ENCODE measurements at regions not wholly inside any gene's neighbourhood (a gene's known extent, or its start where the extent isn't known, plus 50 kb on each side); places are given as distances from the start of the nearest gene placed in this dataset.

DNA sequence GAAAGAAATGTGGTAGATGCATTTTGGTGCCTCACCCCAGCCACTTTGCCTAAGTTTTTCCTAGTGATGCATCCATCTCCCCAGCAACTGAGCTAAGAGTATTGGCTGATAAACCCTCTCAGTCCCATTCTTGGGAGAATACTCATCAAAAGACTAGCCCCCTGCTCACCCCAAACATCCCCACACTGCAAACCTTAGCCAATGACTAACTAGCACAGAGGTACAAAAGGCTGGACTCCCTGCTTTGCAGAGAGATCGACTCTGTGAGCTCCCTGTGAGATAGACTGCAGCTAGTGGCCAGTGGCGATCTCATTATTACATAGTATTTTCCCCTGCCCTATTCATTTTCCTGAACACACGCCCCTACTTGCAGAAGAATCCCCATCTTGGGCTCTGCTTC, 155.3 kb downstream of the HHIPL2 start:
- no peak for DNase-seq (ENCODE audit: low read depth, low spot score)
- Histone ChIP-seq H3K9me3 (ENCODE audit: insufficient read depth, low read length) (no peaks in the 10 kb centered on the region), H3K4me3 (ENCODE audit: insufficient read length, low read depth) (no peak overlapping the region), H3K4me1 (ENCODE audit: insufficient read depth, insufficient read length) (no peaks in the 10 kb centered on the region), H3K9ac (ENCODE audit: insufficient read length, low read depth) (no peak overlapping the region), H3K36me3 (ENCODE audit: insufficient read depth, insufficient read length, low read length) (no peaks in the 10 kb centered on the region), H3K27me3 (ENCODE audit: insufficient read depth, insufficient read length) (no peaks in the 10 kb centered on the region)
- TF ChIP-seq YY1 (IDR thresholded peaks at IDR 0.05; ENCODE audit: insufficient read depth, insufficient read length): no peak

- H3K27me3 ChIP-seq (ENCODE audit: insufficient read depth, insufficient read length): no peaks in the 10 kb centered on the region
- no peak overlapping the region for H3K9ac ChIP-seq (ENCODE audit: insufficient read length, low read depth)
- no peaks in the 10 kb centered on the region for H3K9me3 ChIP-seq (ENCODE audit: insufficient read depth, low read length)
- no peak for DNase-seq (ENCODE audit: low read depth, low spot score)
- TF ChIP-seq ZNF274 (IDR thresholded peaks at IDR 0.05; ENCODE audit: low read depth, low read length) (no peak), SUZ12 (IDR thresholded peaks at IDR 0.05; ENCODE audit: extremely low read depth, insufficient read depth, insufficient read length) (no peak), YY1 (IDR thresholded peaks at IDR 0.05; ENCODE audit: insufficient read depth, insufficient read length) (no peak)
- no peaks in the 10 kb centered on the region for H3K36me3 ChIP-seq (ENCODE audit: insufficient read depth, insufficient read length, low read length)
- no peaks in the 10 kb centered on the region for H3K4me1 ChIP-seq (ENCODE audit: insufficient read depth, insufficient read length)
- no peak overlapping the region for H3K4me3 ChIP-seq (ENCODE audit: insufficient read length, low read depth)
These were observed 157.7 kb downstream of the HHIPL2 start for GRCh38 chr1:222390181-222390580.

DNA sequence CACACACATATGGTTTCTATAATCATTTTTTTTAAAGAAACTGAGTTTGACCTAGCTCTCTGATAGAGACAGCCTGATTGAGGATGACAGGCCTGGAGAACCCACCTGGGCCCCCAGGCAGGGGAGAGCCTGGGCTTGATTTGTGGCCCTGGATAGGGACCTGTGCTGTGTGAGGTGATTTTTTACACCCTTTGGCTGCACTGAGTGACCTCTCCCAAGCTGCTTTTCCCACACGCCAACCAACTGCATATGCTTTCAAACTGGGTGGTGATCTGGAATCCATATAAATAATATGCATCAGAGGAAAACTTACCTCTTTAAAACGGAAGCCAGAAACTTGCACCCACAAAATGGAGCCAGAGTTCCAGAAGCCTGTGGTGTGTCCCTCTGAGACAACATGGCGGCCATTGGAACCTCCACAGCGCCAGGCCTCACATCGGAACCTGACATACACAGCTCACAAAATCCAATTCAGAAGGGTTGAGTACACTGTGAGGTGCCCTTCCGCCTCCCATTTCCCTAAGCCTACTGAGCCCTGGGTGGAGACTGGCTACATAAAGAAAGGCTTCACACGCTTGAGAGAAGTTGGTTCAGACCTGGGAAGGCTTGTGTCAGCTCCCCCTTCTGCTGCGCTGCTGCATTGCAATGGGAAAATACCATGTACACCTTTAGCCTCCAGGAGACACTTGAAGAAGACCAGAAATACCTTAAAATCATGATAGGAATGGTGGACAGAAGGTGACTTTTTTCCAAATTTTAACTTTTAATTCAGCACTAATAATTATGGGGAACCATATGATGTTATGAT, 160.7 kb downstream of the HHIPL2 start:
- TF ChIP-seq YY1 (IDR thresholded peaks at IDR 0.05; ENCODE audit: insufficient read depth, insufficient read length): no peak
- TF ChIP-seq SUZ12 (IDR thresholded peaks at IDR 0.05; ENCODE audit: extremely low read depth, insufficient read depth, insufficient read length): no peak
- no peak for TF ChIP-seq ZNF274 (IDR thresholded peaks at IDR 0.05; ENCODE audit: low read depth, low read length)
- peak; percentile 46 for DNase-seq (ENCODE audit: low read depth, low spot score)
- no peaks in the 10 kb centered on the region for H3K27me3 ChIP-seq (ENCODE audit: insufficient read depth, insufficient read length)
- no peaks in the 10 kb centered on the region for H3K36me3 ChIP-seq (ENCODE audit: insufficient read depth, insufficient read length, low read length)
- peaks cover 5% of the 10 kb centered on the region; the same call in 1 of the 2 replicates for H3K9me3 ChIP-seq (ENCODE audit: insufficient read depth, low read length)
- no peaks in the 10 kb centered on the region for H3K4me1 ChIP-seq (ENCODE audit: insufficient read depth, insufficient read length)
- H3K9ac ChIP-seq (ENCODE audit: insufficient read length, low read depth): no peak overlapping the region
- H3K4me3 ChIP-seq (ENCODE audit: insufficient read length, low read depth): no peak overlapping the region

DNA sequence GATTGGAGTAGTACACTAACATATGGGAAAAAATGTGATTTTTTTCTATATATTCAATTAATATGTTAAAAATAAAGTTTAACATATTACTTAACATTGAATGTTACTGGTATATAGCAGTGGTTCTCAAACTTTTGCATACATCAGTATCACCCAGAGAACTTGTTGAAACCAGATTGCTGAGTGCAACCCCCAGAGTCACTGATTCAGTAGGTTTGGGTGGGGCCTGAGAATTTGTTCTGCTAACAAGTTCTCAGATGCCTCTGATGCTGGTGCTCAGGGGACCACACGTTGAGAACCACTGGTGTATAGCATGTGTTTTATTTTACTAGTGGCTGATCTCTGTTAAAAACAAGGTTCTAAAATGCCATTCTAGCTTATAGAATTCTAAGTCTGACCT, 161.9 kb downstream of the HHIPL2 start:
- no peak for TF ChIP-seq YY1 (IDR thresholded peaks at IDR 0.05; ENCODE audit: insufficient read depth, insufficient read length)
- TF ChIP-seq SUZ12 (IDR thresholded peaks at IDR 0.05; ENCODE audit: extremely low read depth, insufficient read depth, insufficient read length): no peak
- TF ChIP-seq ZNF274 (IDR thresholded peaks at IDR 0.05; ENCODE audit: low read depth, low read length): no peak
- Histone ChIP-seq H3K9ac (ENCODE audit: insufficient read length, low read depth) (no peak overlapping the region), H3K36me3 (ENCODE audit: insufficient read depth, insufficient read length, low read length) (no peaks in the 10 kb centered on the region), H3K4me3 (ENCODE audit: insufficient read length, low read depth) (no peak overlapping the region), H3K9me3 (ENCODE audit: insufficient read depth, low read length) (peaks cover 5% of the 10 kb centered on the region; the same call in 1 of the 2 replicates), H3K27me3 (ENCODE audit: insufficient read depth, insufficient read length) (no peaks in the 10 kb centered on the region), H3K4me1 (ENCODE audit: insufficient read depth, insufficient read length) (no peaks in the 10 kb centered on the region)
- DNase-seq (ENCODE audit: low read depth, low spot score): no peak

DNA sequence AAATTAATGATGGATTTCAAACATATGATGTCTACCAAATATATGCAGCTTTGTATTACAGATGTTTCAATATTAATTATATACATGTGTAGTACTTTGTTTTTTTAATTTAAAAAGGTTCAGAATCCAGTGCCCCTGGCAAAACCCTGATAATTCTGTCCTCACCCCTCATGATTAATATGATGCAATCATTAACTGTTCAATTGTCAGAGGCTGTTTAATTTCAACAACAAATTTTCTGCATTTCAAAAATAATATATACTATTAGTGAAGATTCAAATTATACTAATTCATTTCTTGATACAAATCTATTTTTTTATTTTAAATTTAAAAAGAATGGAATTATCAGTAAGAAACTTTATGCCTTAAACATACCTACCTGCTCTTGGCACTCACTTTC, 162.6 kb downstream of the HHIPL2 start:
- Histone ChIP-seq H3K4me3 (ENCODE audit: insufficient read length, low read depth) (no peak overlapping the region), H3K9ac (ENCODE audit: insufficient read length, low read depth) (no peak overlapping the region), H3K9me3 (ENCODE audit: insufficient read depth, low read length) (peaks cover 5% of the 10 kb centered on the region; the same call in 1 of the 2 replicates), H3K4me1 (ENCODE audit: insufficient read depth, insufficient read length) (no peaks in the 10 kb centered on the region), H3K36me3 (ENCODE audit: insufficient read depth, insufficient read length, low read length) (no peaks in the 10 kb centered on the region), H3K27me3 (ENCODE audit: insufficient read depth, insufficient read length) (no peaks in the 10 kb centered on the region)
- DNase-seq (ENCODE audit: low read depth, low spot score): no peak
- no peak for TF ChIP-seq SUZ12 (IDR thresholded peaks at IDR 0.05; ENCODE audit: extremely low read depth, insufficient read depth, insufficient read length)

DNA sequence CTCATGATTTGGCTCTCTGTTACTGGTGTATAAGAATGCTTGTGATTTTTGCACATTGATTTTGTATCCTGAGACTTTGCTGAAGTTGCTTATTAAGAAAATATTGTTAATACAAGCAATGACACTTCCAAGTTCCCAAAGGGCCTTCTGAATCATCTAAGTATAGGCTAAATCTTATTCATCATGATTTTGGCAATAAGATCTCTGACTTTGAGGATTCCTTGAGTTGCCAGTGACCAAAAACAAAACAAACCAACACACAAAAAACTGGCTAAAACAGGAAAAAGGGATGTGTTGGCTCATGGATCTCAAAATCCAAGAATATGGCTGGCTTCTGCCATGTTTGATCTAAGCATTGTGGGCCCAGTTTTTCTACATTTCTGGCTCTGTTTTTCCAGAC, 163.4 kb downstream of the HHIPL2 start:
- no peak for DNase-seq (ENCODE audit: low read depth, low spot score)
- Histone ChIP-seq H3K27me3 (ENCODE audit: insufficient read depth, insufficient read length) (no peaks in the 10 kb centered on the region), H3K9ac (ENCODE audit: insufficient read length, low read depth) (no peak overlapping the region), H3K4me3 (ENCODE audit: insufficient read length, low read depth) (no peak overlapping the region), H3K36me3 (ENCODE audit: insufficient read depth, insufficient read length, low read length) (no peaks in the 10 kb centered on the region), H3K4me1 (ENCODE audit: insufficient read depth, insufficient read length) (no peaks in the 10 kb centered on the region), H3K9me3 (ENCODE audit: insufficient read depth, low read length) (peaks cover 5% of the 10 kb centered on the region; the same call in 1 of the 2 replicates)
- TF ChIP-seq YY1 (IDR thresholded peaks at IDR 0.05; ENCODE audit: insufficient read depth, insufficient read length): no peak
- TF ChIP-seq ZNF274 (IDR thresholded peaks at IDR 0.05; ENCODE audit: low read depth, low read length): no peak
- TF ChIP-seq SUZ12 (IDR thresholded peaks at IDR 0.05; ENCODE audit: extremely low read depth, insufficient read depth, insufficient read length): no peak

- no peaks in the 10 kb centered on the region for H3K4me1 ChIP-seq (ENCODE audit: insufficient read depth, insufficient read length)
- no peaks in the 10 kb centered on the region for H3K36me3 ChIP-seq (ENCODE audit: insufficient read depth, insufficient read length, low read length)
- no peaks in the 10 kb centered on the region for H3K27me3 ChIP-seq (ENCODE audit: insufficient read depth, insufficient read length)
- TF ChIP-seq YY1 (IDR thresholded peaks at IDR 0.05; ENCODE audit: insufficient read depth, insufficient read length) (no peak), SUZ12 (IDR thresholded peaks at IDR 0.05; ENCODE audit: extremely low read depth, insufficient read depth, insufficient read length) (no peak), ZNF274 (IDR thresholded peaks at IDR 0.05; ENCODE audit: low read depth, low read length) (no peak)
- H3K9me3 ChIP-seq (ENCODE audit: insufficient read depth, low read length): peaks cover 5% of the 10 kb centered on the region; the same call in 1 of the 2 replicates
- H3K4me3 ChIP-seq (ENCODE audit: insufficient read length, low read depth): no peak overlapping the region
- H3K9ac ChIP-seq (ENCODE audit: insufficient read length, low read depth): no peak overlapping the region
- DNase-seq (ENCODE audit: low read depth, low spot score): no peak
These were observed 165.7 kb downstream of the HHIPL2 start for GRCh38 chr1:222382171-222382570.

Measured in NT2/D1 (cell line).